K562 (cell line): ENCODE measurements at regions not wholly inside any gene's neighbourhood (a gene's known extent, or its start where the extent isn't known, plus 50 kb on each side); places are given as distances from the start of the nearest gene placed in this dataset.
A peak's percentile ranks its signal among the peaks of the same experiment; 100 is the strongest.

ENCODE experiments used
- ADNP ChIP-seq: fragments of 200-800 bp; sonication (Bioruptor generic); IDR thresholded peaks from 2 replicates; pipeline ENCODE4 v1.6.1; 2016; ENCODE audit warnings: missing genetic modification characterization, missing compliant biosample characterization
- ATF7 ChIP-seq: fragments of 450-650 bp; IDR thresholded peaks from 2 replicates; pipeline ENCODE4 v1.7.1; 2014; ENCODE audit warnings: mild to moderate bottlenecking, moderate library complexity
- BCOR ChIP-seq: fragments of 450-650 bp; IDR thresholded peaks from 2 replicates; pipeline ENCODE4 v1.6.1; 2016
- CHD4 ChIP-seq: fragments of 200-600 bp; sonication (generic); IDR thresholded peaks from 3 replicates; pipeline ENCODE4 v1.6.1; 2012; ENCODE audit warnings: low read depth, mild to moderate bottlenecking, mixed read lengths, low read length, inconsistent platforms; ENCODE audit not compliant: insufficient read depth, insufficient replicate concordance, poor library complexity, severe bottlenecking
- CREB1 ChIP-seq, 2 experiments: sonication (generic) in 1 of 2; formaldehyde crosslinking in 1 of 2; IDR thresholded peaks; 2 replicates each; pipeline versions ENCODE4 v1.6.1 to v1.8.0; 2012 to 2022; ENCODE audit warnings: inconsistent platforms in 1 of 2, mild to moderate bottlenecking in 1 of 2, missing genetic modification reagents in 1 of 2, moderate library complexity in 1 of 2
- CTBP1 ChIP-seq: fragments of 450-650 bp; IDR thresholded peaks from 2 replicates; pipeline ENCODE4 v1.6.1; 2016; ENCODE audit warnings: borderline replicate concordance
- DMBX1 ChIP-seq: fragments of 250-450 bp; sonication (Bioruptor Pico); IDR thresholded peaks from 2 replicates; pipeline ENCODE4 v1.8.0; 2022; ENCODE audit warnings: inconsistent platforms, mild to moderate bottlenecking, moderate library complexity, borderline replicate concordance
- GABPA ChIP-seq: fragments of 200-800 bp; sonication (Bioruptor generic); conservative IDR thresholded peaks from 2 replicates; pipeline ENCODE4 v1.6.1; 2016; ENCODE audit warnings: low read depth, missing genetic modification characterization, missing compliant biosample characterization
- GTF2F1 ChIP-seq: IDR thresholded peaks from 2 replicates; pipeline ENCODE4 v1.6.1; 2011; ENCODE audit warnings: low read depth, low read length, improper control_type of control experiment
- MLLT1 ChIP-seq, 2 experiments: fragments of 450-650 bp; IDR thresholded peaks; 2 replicates each; pipeline ENCODE4 v1.6.1; 2016
- MYNN ChIP-seq, 2 experiments: sonication (generic); formaldehyde crosslinking in 1 of 2; IDR thresholded peaks; 2 replicates each; pipeline versions ENCODE4 v1.5.0 to v1.6.1; 2016 to 2020; ENCODE audit warnings: antibody characterized with exemption in 1 of 2, missing genetic modification reagents in 1 of 2
- NELFE ChIP-seq: IDR thresholded peaks from 2 replicates; pipeline ENCODE4 v1.6.1; 2011; ENCODE audit warnings: mild to moderate bottlenecking; ENCODE audit not compliant: insufficient read depth, insufficient read length
- NR2C2 ChIP-seq, 2 experiments: fragments of 200-800 bp in 1 of 2; sonication (Bioruptor generic) in 1 of 2; sonication (generic) in 1 of 2; formaldehyde crosslinking in 1 of 2; IDR thresholded peaks; 2 replicates each; pipeline versions ENCODE4 v1.6.1 to v1.8.0; 2016 to 2022; ENCODE audit warnings: mild to moderate bottlenecking in 1 of 2, missing compliant biosample characterization in 1 of 2, missing genetic modification characterization in 1 of 2, missing genetic modification reagents in 1 of 2
- RBM22 ChIP-seq: fragments of 200-400 bp; formaldehyde crosslinking; IDR thresholded peaks from 2 replicates; pipeline ENCODE4 v1.6.1; 2018; ENCODE audit warnings: low read length, low read depth; ENCODE audit not compliant: poor library complexity, severe bottlenecking
- TEAD1 ChIP-seq, 2 experiments: fragments of 450-650 bp in 1 of 2; sonication (generic) in 1 of 2; formaldehyde crosslinking; IDR thresholded peaks; 2 replicates each; pipeline versions ENCODE4 v1.4.0 to v1.8.0; 2020 to 2022; ENCODE audit warnings: mild to moderate bottlenecking in 2 of 2, missing genetic modification reagents in 1 of 2
- ZNF165 ChIP-seq: fragments of 250-450 bp; sonication (Bioruptor Pico); IDR thresholded peaks from 2 replicates; pipeline ENCODE4 v1.4.0; 2020; ENCODE audit warnings: borderline replicate concordance
- ZNF57 ChIP-seq: fragments of 450-650 bp; formaldehyde crosslinking; IDR thresholded peaks from 2 replicates; pipeline ENCODE4 v1.4.0; 2020; ENCODE audit warnings: mild to moderate bottlenecking, moderate library complexity
- TF ChIP-seq, protein P1 (sequence below): IDR thresholded peaks from 2 replicates; pipeline ENCODE4 v1.6.1; 2011; ENCODE audit not compliant: insufficient read length; ENCODE audit errors: extremely low read depth
- TF ChIP-seq, protein P2 (sequence below): fragments of 250-450 bp; sonication (Bioruptor Pico); IDR thresholded peaks from 2 replicates; pipeline ENCODE4 v1.5.0; 2021; ENCODE audit warnings: mild to moderate bottlenecking, borderline replicate concordance
- TF ChIP-seq, protein P3 (sequence below): fragments of 200-400 bp; formaldehyde crosslinking; IDR thresholded peaks from 2 replicates; pipeline ENCODE4 v1.6.1; 2017; ENCODE audit warnings: mild to moderate bottlenecking, low read depth, low read length, moderate library complexity

DNA sequence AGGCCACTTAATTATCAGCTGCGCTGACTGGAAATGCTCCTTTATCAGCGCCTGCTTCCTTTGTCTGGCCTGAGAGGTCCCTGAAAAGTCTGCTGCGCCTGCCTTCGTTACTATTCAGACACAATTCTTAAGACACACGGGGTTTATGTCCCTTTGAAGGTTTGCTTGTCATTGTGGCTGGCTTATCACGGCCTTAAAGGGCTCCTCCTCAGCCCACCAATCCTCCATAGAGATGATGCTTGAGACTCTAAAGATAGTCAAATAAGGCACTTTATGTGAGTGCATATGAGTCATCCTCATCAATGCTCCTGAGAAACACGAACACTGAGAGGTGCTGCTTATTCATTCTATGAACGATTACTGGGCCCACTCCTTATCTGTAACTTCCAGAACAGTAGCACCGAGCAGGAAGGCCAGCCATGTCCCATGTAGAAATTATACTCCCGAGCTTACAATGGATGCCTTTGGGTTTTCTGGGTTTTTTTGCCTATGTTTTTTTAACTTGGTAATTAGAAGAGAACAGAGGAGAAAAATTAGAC, 1268.2 kb upstream of the TMEM132C start (continued):
- TF ChIP-seq ZNF57 (CRISPR knock-in tag) (no peak), CHD4 (no peak), TEAD1 (CRISPR knock-in tag; IDR thresholded peaks at IDR 0.05) (peak in 1 of 2 experiments; percentile 65; a peak in 1 of 4 replicates), MLLT1 (IDR thresholded peaks at IDR 0.05) (peak in 1 of 2 experiments; percentile 89; a peak in 2 of 4 replicates), ADNP (peak; percentile 74; the same call in 1 of the 2 replicates), NR2C2 (CRISPR knock-in tag; IDR thresholded peaks at IDR 0.05) (no peak), NR2C2 (tag; IDR thresholded peaks at IDR 0.05) (no peak), CTBP1 (peak; percentile 96), DMBX1 (peak; percentile 75), ZNF165 (CRISPR knock-in tag) (no peak), RBM22 (no peak), NELFE (no peak), GTF2F1 (no peak), MYNN (IDR thresholded peaks at IDR 0.05) (peak; percentile 73; the same call in 1 of the 2 replicates), MYNN (CRISPR knock-in tag; IDR thresholded peaks at IDR 0.05) (no peak), BCOR (peak; percentile 82; the same call in 1 of the 2 replicates), CREB1 (IDR thresholded peaks at IDR 0.05) (peak; percentile 58; the same call in 1 of the 2 replicates), CREB1 (CRISPR knock-in tag; IDR thresholded peaks at IDR 0.05) (no peak; the same call in 1 of the 2 replicates), GABPA (tag) (peak; percentile 43), ATF7 (peak; percentile 94)
- TF ChIP-seq, protein P1, sequence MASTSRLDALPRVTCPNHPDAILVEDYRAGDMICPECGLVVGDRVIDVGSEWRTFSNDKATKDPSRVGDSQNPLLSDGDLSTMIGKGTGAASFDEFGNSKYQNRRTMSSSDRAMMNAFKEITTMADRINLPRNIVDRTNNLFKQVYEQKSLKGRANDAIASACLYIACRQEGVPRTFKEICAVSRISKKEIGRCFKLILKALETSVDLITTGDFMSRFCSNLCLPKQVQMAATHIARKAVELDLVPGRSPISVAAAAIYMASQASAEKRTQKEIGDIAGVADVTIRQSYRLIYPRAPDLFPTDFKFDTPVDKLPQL = no peak
- TF ChIP-seq, protein P2, sequence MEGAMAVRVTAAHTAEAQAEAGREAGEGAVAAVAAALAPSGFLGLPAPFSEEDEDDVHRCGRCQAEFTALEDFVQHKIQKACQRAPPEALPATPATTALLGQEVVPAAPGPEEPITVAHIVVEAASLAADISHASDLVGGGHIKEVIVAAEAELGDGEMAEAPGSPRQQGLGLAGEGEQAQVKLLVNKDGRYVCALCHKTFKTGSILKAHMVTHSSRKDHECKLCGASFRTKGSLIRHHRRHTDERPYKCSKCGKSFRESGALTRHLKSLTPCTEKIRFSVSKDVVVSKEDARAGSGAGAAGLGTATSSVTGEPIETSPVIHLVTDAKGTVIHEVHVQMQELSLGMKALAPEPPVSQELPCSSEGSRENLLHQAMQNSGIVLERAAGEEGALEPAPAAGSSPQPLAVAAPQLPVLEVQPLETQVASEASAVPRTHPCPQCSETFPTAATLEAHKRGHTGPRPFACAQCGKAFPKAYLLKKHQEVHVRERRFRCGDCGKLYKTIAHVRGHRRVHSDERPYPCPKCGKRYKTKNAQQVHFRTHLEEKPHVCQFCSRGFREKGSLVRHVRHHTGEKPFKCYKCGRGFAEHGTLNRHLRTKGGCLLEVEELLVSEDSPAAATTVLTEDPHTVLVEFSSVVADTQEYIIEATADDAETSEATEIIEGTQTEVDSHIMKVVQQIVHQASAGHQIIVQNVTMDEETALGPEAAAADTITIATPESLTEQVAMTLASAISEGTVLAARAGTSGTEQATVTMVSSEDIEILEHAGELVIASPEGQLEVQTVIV (CRISPR knock-in tag) = no peak
- TF ChIP-seq, protein P3, sequence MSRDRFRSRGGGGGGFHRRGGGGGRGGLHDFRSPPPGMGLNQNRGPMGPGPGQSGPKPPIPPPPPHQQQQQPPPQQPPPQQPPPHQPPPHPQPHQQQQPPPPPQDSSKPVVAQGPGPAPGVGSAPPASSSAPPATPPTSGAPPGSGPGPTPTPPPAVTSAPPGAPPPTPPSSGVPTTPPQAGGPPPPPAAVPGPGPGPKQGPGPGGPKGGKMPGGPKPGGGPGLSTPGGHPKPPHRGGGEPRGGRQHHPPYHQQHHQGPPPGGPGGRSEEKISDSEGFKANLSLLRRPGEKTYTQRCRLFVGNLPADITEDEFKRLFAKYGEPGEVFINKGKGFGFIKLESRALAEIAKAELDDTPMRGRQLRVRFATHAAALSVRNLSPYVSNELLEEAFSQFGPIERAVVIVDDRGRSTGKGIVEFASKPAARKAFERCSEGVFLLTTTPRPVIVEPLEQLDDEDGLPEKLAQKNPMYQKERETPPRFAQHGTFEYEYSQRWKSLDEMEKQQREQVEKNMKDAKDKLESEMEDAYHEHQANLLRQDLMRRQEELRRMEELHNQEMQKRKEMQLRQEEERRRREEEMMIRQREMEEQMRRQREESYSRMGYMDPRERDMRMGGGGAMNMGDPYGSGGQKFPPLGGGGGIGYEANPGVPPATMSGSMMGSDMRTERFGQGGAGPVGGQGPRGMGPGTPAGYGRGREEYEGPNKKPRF = no peak
